K562 (cell line): ENCODE measurements at regions not wholly inside any gene's neighbourhood (a gene's known extent, or its start where the extent isn't known, plus 50 kb on each side); places are given as distances from the start of the nearest gene placed in this dataset.

ENCODE experiments used
- ATAC-seq: fragments of 200-7000 bp; cut with Tn5 transposase; 3 replicates; pipeline ENCODE4 v1.9.1; 2020; ENCODE audit warnings: moderate library complexity
- BruUV-seq: library from RNA; stranded (reverse); fragments of 400-500 nt; replicated peaks from 2 replicates; lab custom pipeline; 2021; lab: Mats Ljungman, UMichigan
- CTCF ChIA-PET: fragments of 300-600 bp; formaldehyde crosslinking; extraction: SDS; loops from one replicate; lab custom pipeline; 2021; ENCODE audit warnings: low intra/inter-chr PET ratio; lab: Yijun Ruan, JAX
- POLR2A ChIA-PET: fragments of 300-600, 350-650 bp; sonication (Branson Sonifier 250); formaldehyde crosslinking; extraction: SDS; loops from one replicate; lab custom pipeline; 2021; ENCODE audit warnings: antibody characterized with exemption, inconsistent platforms; lab: Yijun Ruan, JAX
- DNase-seq, 4 experiments: peaks; one replicate each; pipeline versions ENCODE4 v3.0.0 to v3.0.0-alpha.2; 2011 to 2018; ENCODE audit warnings: low spot score in 3 of 4, mixed read lengths in 3 of 4; ENCODE audit errors: extremely low read depth in 1 of 4
- FAIRE-seq: peaks from 2 replicates; lab custom pipeline; 2011; peaks lifted over from hg19 to GRCh38; lab: Jason Lieb, UNC
- H2AFZ ChIP-seq: 2 replicates; pipeline ENCODE4 v1.6.0; 2011; ENCODE audit warnings: low read depth, low read length, control low read depth, inconsistent platforms
- H3K27ac ChIP-seq: fragments of 200-600 bp; 3 replicates; pipeline ENCODE4 v1.8.0; 2011; ENCODE audit warnings: low read depth, mild to moderate bottlenecking, control low read depth, inconsistent platforms, low read length, moderate library complexity, mixed read lengths; ENCODE audit errors: extremely low read depth
- H3K27me3 ChIP-seq, 2 experiments: fragments of 300-600 bp in 1 of 2; 2 replicates in 1 of 2; 3 replicates in 1 of 2; pipeline versions ENCODE4 v1.6.0 to v1.8.0; 2011; ENCODE audit warnings: inconsistent platforms in 2 of 2, low read length in 2 of 2, mild to moderate bottlenecking in 1 of 2, mixed read lengths in 1 of 2, moderate library complexity in 1 of 2; ENCODE audit not compliant: control insufficient read depth in 2 of 2, insufficient read depth in 2 of 2
- H3K36me3 ChIP-seq: fragments of 300-600 bp; 3 replicates; pipeline ENCODE4 v1.8.0; 2011; ENCODE audit warnings: mild to moderate bottlenecking, low read length, inconsistent platforms; ENCODE audit not compliant: control insufficient read depth, insufficient read depth
- H3K4me1 ChIP-seq, 2 experiments: fragments of 200-600 bp in 1 of 2; replicated peaks in 1 of 2; 2 replicates in 1 of 2; 3 replicates in 1 of 2; pipeline versions ENCODE4 v1.5.1 to v1.8.0; 2011; ENCODE audit warnings: inconsistent platforms in 2 of 2, low read length in 2 of 2, mild to moderate bottlenecking in 1 of 2, mixed read lengths in 1 of 2, moderate library complexity in 1 of 2; ENCODE audit not compliant: control insufficient read depth in 2 of 2, insufficient read depth in 2 of 2
- H3K4me2 ChIP-seq: 2 replicates; pipeline ENCODE4 v1.6.1; 2011; ENCODE audit warnings: low read length, control low read depth, inconsistent platforms, mixed read lengths; ENCODE audit not compliant: insufficient read depth
- H3K4me3 ChIP-seq: fragments of 200-600 bp; sonication (generic), shearing (Covaris generic); 2 replicates; pipeline ENCODE4 v1.5.1; 2016; ENCODE audit warnings: control low read depth, inconsistent platforms
- H3K79me2 ChIP-seq: fragments of 200-600 bp; 3 replicates; pipeline ENCODE4 v1.8.0; 2011; ENCODE audit warnings: low read length, inconsistent platforms; ENCODE audit not compliant: control insufficient read depth, insufficient read depth
- H3K9ac ChIP-seq, 2 experiments: 2 replicates each; pipeline versions ENCODE4 v1.6.0 to v1.6.1; 2011; ENCODE audit warnings: low read depth in 2 of 2, low read length in 2 of 2, control low read depth in 1 of 2, inconsistent platforms in 1 of 2, mild to moderate bottlenecking in 1 of 2, mixed read lengths in 1 of 2; ENCODE audit not compliant: insufficient read depth in 1 of 2
- H3K9me1 ChIP-seq: one replicate; pipeline ENCODE4 v1.6.0; 2011; ENCODE audit warnings: inconsistent platforms, mild to moderate bottlenecking, low read length, moderate library complexity; ENCODE audit not compliant: control insufficient read depth, insufficient read depth
- H3K9me3 ChIP-seq: replicated peaks from 2 replicates; pipeline ENCODE4 v1.5.1; 2011; ENCODE audit warnings: low read depth, low read length, inconsistent platforms; ENCODE audit not compliant: control insufficient read depth, insufficient read depth
- H4K20me1 ChIP-seq: replicated peaks from 2 replicates; pipeline ENCODE4 v1.6.1; 2011; ENCODE audit warnings: low read length, inconsistent platforms, mixed read lengths; ENCODE audit not compliant: control insufficient read depth, insufficient read depth
- KLF13 ChIP-seq: fragments of 450-650 bp; IDR thresholded peaks from 2 replicates; pipeline ENCODE4 v1.6.1; 2016; ENCODE audit warnings: missing genetic modification characterization, low read depth, mild to moderate bottlenecking, missing compliant biosample characterization, moderate library complexity, borderline replicate concordance
- MXI1 ChIP-seq: IDR thresholded peaks from 2 replicates; pipeline ENCODE4 v1.6.1; 2011; ENCODE audit warnings: low read depth, mild to moderate bottlenecking, improper control_type of control experiment, low read length
- PHF20 ChIP-seq: fragments of 450-650 bp; IDR thresholded peaks from 2 replicates; pipeline ENCODE4 v1.6.1; 2018; ENCODE audit not compliant: partially characterized antibody
- RBM34 ChIP-seq: fragments of 200-400 bp; formaldehyde crosslinking; IDR thresholded peaks from 2 replicates; pipeline ENCODE4 v1.6.1; 2018; ENCODE audit warnings: low read length, borderline replicate concordance; ENCODE audit not compliant: insufficient read depth
- RFX1 ChIP-seq: fragments of 450-650 bp; IDR thresholded peaks from 2 replicates; pipeline ENCODE4 v1.6.1; 2016; ENCODE audit warnings: mild to moderate bottlenecking, moderate library complexity
- TAF7 ChIP-seq: fragments of 450-650 bp; IDR thresholded peaks from 2 replicates; pipeline ENCODE4 v1.6.1; 2016; ENCODE audit warnings: missing genetic modification characterization, missing compliant biosample characterization
- THRAP3 ChIP-seq: fragments of 450-650 bp; IDR thresholded peaks from 2 replicates; pipeline ENCODE4 v1.6.1; 2016; ENCODE audit warnings: mild to moderate bottlenecking, inconsistent platforms, borderline replicate concordance
- WGBS: fragments of 100-300 bp; shearing (Covaris generic); methylation state at CpG from one replicate; pipeline ENCODE4 v1.1.6; 2016; ENCODE audit warnings: low coverage, mixed read lengths; ENCODE audit not compliant: insufficient coverage; ENCODE audit errors: missing lambda C conversion rate; 5-methylcytosine and 5-hydroxymethylcytosine counted together
- in situ Hi-C: fragments of 300-500 bp; cut with MboI; formaldehyde crosslinking; loops from 4 replicates; pipeline ENCODE4 v1.15.0; 2018; ENCODE audit warnings: inconsistent platforms, mixed read lengths
- intact Hi-C: fragments of 100-400 bp; cut with micrococcal nuclease; formaldehyde crosslinking; loops from 2 replicates; pipeline ENCODE4 v1.14.2; 2022
- TF ChIP-seq, protein P1 (sequence below), 3 experiments: fragments of 200-800 bp in 1 of 3; sonication (Bioruptor generic) in 1 of 3; sonication (generic) in 1 of 3; formaldehyde crosslinking in 1 of 3; IDR thresholded peaks; 2 replicates each; pipeline versions ENCODE4 v1.6.1 to v1.8.0; 2016 to 2022; ENCODE audit warnings: mild to moderate bottlenecking in 2 of 3, missing compliant biosample characterization in 2 of 3, missing genetic modification characterization in 2 of 3, missing genetic modification reagents in 1 of 3

DNA sequence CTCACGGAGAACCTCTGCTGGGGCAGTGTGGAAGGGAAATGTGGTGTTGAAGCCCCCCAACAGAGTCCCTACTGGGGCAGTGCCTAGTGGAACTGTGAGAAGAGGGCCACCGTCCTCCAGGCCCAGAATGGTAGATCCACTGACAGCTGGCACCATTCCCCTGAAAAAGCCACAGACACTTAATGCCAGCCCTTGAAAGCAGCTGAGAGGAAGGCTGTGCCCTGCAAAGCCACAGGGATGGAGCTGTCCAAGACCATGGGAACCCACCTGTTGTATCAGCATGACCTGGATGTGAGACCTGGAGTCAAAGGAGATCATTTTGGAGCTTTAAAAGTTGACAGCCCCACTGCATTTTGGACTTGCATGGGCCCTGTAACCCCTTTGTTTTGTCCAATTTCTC, 363.5 kb upstream of the PRICKLE1 start:
- H3K79me2 ChIP-seq, result no peaks in the 10 kb centered on the region

DNA sequence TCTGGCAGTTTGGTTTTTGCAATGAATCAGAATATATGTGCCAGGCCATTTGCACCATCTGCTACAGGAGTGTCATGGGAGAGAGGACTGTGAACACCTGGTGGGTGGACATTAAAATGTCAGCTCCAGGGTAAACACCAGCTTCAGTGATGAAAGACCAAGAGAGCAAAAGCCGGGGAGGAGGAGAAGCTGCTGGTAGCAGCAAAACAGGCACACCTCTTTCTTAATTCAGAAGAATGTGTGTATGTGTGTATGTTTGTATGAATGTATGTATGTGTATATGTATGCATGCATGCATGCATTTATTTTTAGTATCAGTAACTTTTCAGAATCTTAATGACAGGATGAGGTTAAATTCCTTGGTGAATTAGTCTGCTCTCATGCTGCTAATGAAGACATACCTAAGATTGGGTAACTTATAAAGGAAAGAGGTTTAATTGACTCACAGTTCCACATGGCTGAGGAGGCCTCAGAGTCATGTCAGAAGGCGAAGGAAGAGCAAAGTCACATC, 357.4 kb upstream of the PRICKLE1 start:
- no peaks in the 10 kb centered on the region; the same call in 1 of the 2 replicates for H3K9me3 ChIP-seq
- H3K9me1 ChIP-seq, result no peaks in the 10 kb centered on the region
- TF ChIP-seq RFX1 (no peak), RBM34 (no peak), MXI1 (no peak)
- TF ChIP-seq, protein P1, sequence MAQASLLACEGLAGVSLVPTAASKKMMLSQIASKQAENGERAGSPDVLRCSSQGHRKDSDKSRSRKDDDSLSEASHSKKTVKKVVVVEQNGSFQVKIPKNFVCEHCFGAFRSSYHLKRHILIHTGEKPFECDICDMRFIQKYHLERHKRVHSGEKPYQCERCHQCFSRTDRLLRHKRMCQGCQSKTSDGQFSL (CRISPR knock-in tag; IDR thresholded peaks at IDR 0.05), result no peak
- TF ChIP-seq, protein P1 (tag; IDR thresholded peaks at IDR 0.05), result no peak
- intact Hi-C loops, result no loop called here
- no peak overlapping the region for H3K27ac ChIP-seq
- no peaks in the 10 kb centered on the region for H3K36me3 ChIP-seq
- H3K4me2 ChIP-seq, result no peak overlapping the region
- WGBS, result 13% methylated on average over 2 of the region's 2 CpGs
- no peak overlapping the region for H2AFZ ChIP-seq
- H4K20me1 ChIP-seq, result no peaks in the 10 kb centered on the region
- H3K9ac ChIP-seq, result no peak overlapping the region
- FAIRE-seq (no peak), DNase-seq (no peak), ATAC-seq (no peak)
- no TSS peak for BruUV-seq
- in situ Hi-C loops, result no loop called here
- ChIA-PET POLR2A (no interaction called here), CTCF (interaction anchor here (0.7 kb wide), 1 partner anchor 29 kb away, joined by 4 read pairs; no protein-coding TSS in a partner anchor)
- no peak overlapping the region for H3K4me3 ChIP-seq
- no peaks in the 10 kb centered on the region for H3K4me1 ChIP-seq
- H3K79me2 ChIP-seq, result no peaks in the 10 kb centered on the region
- no peaks in the 10 kb centered on the region for H3K27me3 ChIP-seq

More for the DNA sequence above, 363.5 kb upstream of the PRICKLE1 start:
- CTCF ChIA-PET, result no interaction called here
- no peaks in the 10 kb centered on the region for H3K9me1 ChIP-seq
- H3K27ac ChIP-seq, result no peak overlapping the region
- H3K4me1 ChIP-seq, result no peaks in the 10 kb centered on the region
- H2AFZ ChIP-seq, result no peak overlapping the region
- H3K27me3 ChIP-seq, result no peaks in the 10 kb centered on the region
- no peaks in the 10 kb centered on the region for H3K36me3 ChIP-seq
- FAIRE-seq (no peak), DNase-seq (no peak), ATAC-seq (no peak)
- H4K20me1 ChIP-seq, result no peaks in the 10 kb centered on the region
- no TSS peak for BruUV-seq
- intact Hi-C loops, result no loop called here
- POLR2A ChIA-PET, result no interaction called here
- H3K4me2 ChIP-seq, result no peak overlapping the region
- H3K4me3 ChIP-seq, result no peak overlapping the region
- 0% methylated on average over 2 of the region's 2 CpGs for WGBS
- in situ Hi-C loops, result no loop called here
- TF ChIP-seq PHF20, result no peak
- no peak for TF ChIP-seq THRAP3
- TF ChIP-seq, protein P1 (CRISPR knock-in tag; IDR thresholded peaks at IDR 0.05), result no peak
- TF ChIP-seq, protein P1 (tag; IDR thresholded peaks at IDR 0.05), result no peak
- TF ChIP-seq TAF7 (tag), result no peak
- no peak for TF ChIP-seq KLF13
- no peak overlapping the region for H3K9ac ChIP-seq
- H3K9me3 ChIP-seq, result no peaks in the 10 kb centered on the region
